GM12891 (cell line): ENCODE measurements at regions not wholly inside any gene's neighbourhood (a gene's known extent, or its start where the extent isn't known, plus 50 kb on each side); places are given as distances from the start of the nearest gene placed in this dataset.

Experiments
- POLR2A ChIP-seq: IDR thresholded peaks from 2 replicates; pipeline ENCODE4 v1.6.1; 2011; ENCODE audit warnings: low read depth, low read length, control low read depth
- POU2F2 ChIP-seq: IDR thresholded peaks from 2 replicates; pipeline ENCODE4 v1.6.1; 2011; ENCODE audit warnings: low read depth, mild to moderate bottlenecking, control low read depth, low read length, moderate library complexity
- SPI1 ChIP-seq: IDR thresholded peaks from 2 replicates; pipeline ENCODE4 v1.6.1; 2011; ENCODE audit warnings: low read depth, low read length, control low read depth

DNA sequence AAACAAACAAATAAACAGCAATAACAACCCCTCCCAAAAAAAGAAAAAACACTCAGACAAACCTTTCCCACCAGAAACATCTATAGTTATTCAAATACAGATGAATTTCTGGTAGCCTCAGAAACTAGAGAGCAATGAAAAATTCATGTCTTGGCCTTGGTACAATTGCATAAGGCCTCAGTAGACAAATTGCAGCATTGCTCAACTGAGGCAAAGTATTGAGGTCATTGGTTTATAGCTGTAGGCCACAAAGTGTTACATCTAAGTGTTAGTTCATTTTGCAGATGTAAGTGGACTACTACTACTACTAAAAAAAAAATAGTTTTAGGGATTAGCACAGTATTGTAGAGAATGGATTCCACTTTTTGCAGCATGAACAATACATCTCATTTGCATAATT lies 2268.3 kb downstream of the ARAP2 start:
- TF ChIP-seq POLR2A (no peak), POU2F2 (no peak), SPI1 (no peak)
